Epithelial cell of esophagus (primary cell): ENCODE measurements at regions not wholly inside any gene's neighbourhood (a gene's known extent, or its start where the extent isn't known, plus 50 kb on each side); places are given as distances from the start of the nearest gene placed in this dataset.

Source experiments
- DNase-seq: peaks from one replicate; pipeline ENCODE4 v3.0.0; 2010; ENCODE audit warnings: low read depth
- H3K4me3 ChIP-seq: 2 replicates; pipeline ENCODE4 v1.5.1; 2011; ENCODE audit warnings: mild to moderate bottlenecking, low read length, control low read depth
- CTCF ChIP-seq: IDR thresholded peaks from 2 replicates; pipeline ENCODE4 v1.5.1; 2011; ENCODE audit warnings: low read depth, mild to moderate bottlenecking, low read length, control low read depth, inconsistent platforms; ENCODE audit not compliant: insufficient read depth; ENCODE audit errors: missing control alignments

- no peak for TF ChIP-seq CTCF
- no peak overlapping the region for H3K4me3 ChIP-seq
- no peak for DNase-seq
Observed at GRCh38 chr4:140211161-140211560, 57.2 kb upstream of the MAML3 start.

- DNase-seq = no peak
- H3K4me3 ChIP-seq = no peak overlapping the region
- TF ChIP-seq CTCF = no peak
Observed at GRCh38 chr4:140208921-140209320, 54.9 kb upstream of the MAML3 start.
